WTC11 (cell line): ENCODE measurements at regions not wholly inside any gene's neighbourhood (a gene's known extent, or its start where the extent isn't known, plus 50 kb on each side); places are given as distances from the start of the nearest gene placed in this dataset.

Source experiments
- SP1 ChIP-seq: sonication (generic); formaldehyde crosslinking; conservative IDR thresholded peaks from 2 replicates; pipeline ENCODE4 v1.8.1; 2022; ENCODE audit warnings: missing genetic modification reagents
- TF ChIP-seq, protein P1 (sequence below): fragments of 200-600 bp; IDR thresholded peaks from 2 replicates; pipeline ENCODE4 v1.8.0; 2022; ENCODE audit warnings: antibody characterized with exemption
- TF ChIP-seq, protein P2 (sequence below): fragments of 250-450 bp; sonication (Bioruptor Pico); IDR thresholded peaks from 2 replicates; pipeline ENCODE4 v2.1.2; 2022; ENCODE audit warnings: mild to moderate bottlenecking, moderate library complexity

- TF ChIP-seq, protein P1, sequence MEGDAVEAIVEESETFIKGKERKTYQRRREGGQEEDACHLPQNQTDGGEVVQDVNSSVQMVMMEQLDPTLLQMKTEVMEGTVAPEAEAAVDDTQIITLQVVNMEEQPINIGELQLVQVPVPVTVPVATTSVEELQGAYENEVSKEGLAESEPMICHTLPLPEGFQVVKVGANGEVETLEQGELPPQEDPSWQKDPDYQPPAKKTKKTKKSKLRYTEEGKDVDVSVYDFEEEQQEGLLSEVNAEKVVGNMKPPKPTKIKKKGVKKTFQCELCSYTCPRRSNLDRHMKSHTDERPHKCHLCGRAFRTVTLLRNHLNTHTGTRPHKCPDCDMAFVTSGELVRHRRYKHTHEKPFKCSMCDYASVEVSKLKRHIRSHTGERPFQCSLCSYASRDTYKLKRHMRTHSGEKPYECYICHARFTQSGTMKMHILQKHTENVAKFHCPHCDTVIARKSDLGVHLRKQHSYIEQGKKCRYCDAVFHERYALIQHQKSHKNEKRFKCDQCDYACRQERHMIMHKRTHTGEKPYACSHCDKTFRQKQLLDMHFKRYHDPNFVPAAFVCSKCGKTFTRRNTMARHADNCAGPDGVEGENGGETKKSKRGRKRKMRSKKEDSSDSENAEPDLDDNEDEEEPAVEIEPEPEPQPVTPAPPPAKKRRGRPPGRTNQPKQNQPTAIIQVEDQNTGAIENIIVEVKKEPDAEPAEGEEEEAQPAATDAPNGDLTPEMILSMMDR = no peak
- TF ChIP-seq, protein P2, sequence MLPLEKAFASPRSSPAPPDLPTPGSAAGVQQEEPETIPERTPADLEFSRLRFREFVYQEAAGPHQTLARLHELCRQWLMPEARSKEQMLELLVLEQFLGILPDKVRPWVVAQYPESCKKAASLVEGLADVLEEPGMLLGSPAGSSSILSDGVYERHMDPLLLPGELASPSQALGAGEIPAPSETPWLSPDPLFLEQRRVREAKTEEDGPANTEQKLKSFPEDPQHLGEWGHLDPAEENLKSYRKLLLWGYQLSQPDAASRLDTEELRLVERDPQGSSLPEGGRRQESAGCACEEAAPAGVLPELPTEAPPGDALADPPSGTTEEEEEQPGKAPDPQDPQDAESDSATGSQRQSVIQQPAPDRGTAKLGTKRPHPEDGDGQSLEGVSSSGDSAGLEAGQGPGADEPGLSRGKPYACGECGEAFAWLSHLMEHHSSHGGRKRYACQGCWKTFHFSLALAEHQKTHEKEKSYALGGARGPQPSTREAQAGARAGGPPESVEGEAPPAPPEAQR = no peak
- TF ChIP-seq SP1 (CRISPR knock-in tag) = no peak
Observed at GRCh38 chr2:9106338-9107167, 100.1 kb upstream of the ASAP2 start.
